ENCODE measurements at regions not wholly inside any gene's neighbourhood (a gene's known extent, or its start where the extent isn't known, plus 50 kb on each side); places are given as distances from the start of the nearest gene placed in this dataset.

GRCh38 chr22:35170716-35171697 is 86.3 kb upstream of the HMGXB4 start:
- H3K4me3 ChIP-seq (ENCODE audit: low read length), result no peak overlapping the region
- no peak for TF ChIP-seq CTCF (IDR thresholded peaks at IDR 0.05; ENCODE audit: insufficient read depth, low read depth, low read length, missing control alignments)
- peak; percentile 5 for DNase-seq (ENCODE audit: low read depth)

- TF ChIP-seq CTCF (IDR thresholded peaks at IDR 0.05; ENCODE audit: insufficient read depth, low read depth, low read length, missing control alignments), result no peak
- DNase-seq (ENCODE audit: low read depth), result no peak
- no peak overlapping the region for H3K4me3 ChIP-seq (ENCODE audit: low read length)
Observed at GRCh38 chr22:35172442-35172841, 84.9 kb upstream of the HMGXB4 start.

DNA sequence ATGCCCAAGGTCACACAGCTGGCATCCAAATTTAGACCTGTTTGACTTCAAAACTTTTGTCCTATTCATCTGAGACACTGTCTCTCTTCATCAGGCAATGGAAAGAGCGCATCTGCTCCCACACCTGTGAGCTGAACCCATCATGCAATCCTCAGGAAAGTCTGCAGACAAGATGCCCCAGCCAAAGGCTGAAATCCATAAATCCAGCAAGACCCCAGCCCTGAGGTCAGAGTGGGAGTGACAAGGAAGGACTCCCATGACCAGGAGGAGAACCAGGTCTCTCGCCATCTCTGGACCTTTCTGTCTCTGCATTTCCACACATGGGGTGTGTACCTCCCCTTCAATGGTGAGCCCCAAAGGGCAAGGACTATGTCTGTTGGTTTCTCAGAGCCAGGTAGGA is 83.6 kb upstream of the HMGXB4 start:
- DNase-seq (ENCODE audit: low read depth), result no peak
- TF ChIP-seq CTCF (IDR thresholded peaks at IDR 0.05; ENCODE audit: insufficient read depth, low read depth, low read length, missing control alignments), result no peak
- H3K4me3 ChIP-seq (ENCODE audit: low read length), result no peak overlapping the region

GRCh38 chr22:35174401-35175038 is 82.8 kb upstream of the HMGXB4 start:
- no peak for DNase-seq (ENCODE audit: low read depth)
- TF ChIP-seq CTCF (IDR thresholded peaks at IDR 0.05; ENCODE audit: insufficient read depth, low read depth, low read length, missing control alignments), result no peak
- no peak overlapping the region for H3K4me3 ChIP-seq (ENCODE audit: low read length)

- no peak for TF ChIP-seq CTCF (IDR thresholded peaks at IDR 0.05; ENCODE audit: insufficient read depth, low read depth, low read length, missing control alignments)
- no peak for DNase-seq (ENCODE audit: low read depth)
- H3K4me3 ChIP-seq (ENCODE audit: low read length), result no peak overlapping the region
Observed at GRCh38 chr22:35175392-35175791, 81.9 kb upstream of the HMGXB4 start.

- no peak for DNase-seq (ENCODE audit: low read depth)
- no peak for TF ChIP-seq CTCF (IDR thresholded peaks at IDR 0.05; ENCODE audit: insufficient read depth, low read depth, low read length, missing control alignments)
Observed at GRCh38 chr22:35177811-35178210, 79.5 kb upstream of the HMGXB4 start.

More at GRCh38 chr22:35177811-35178210, 79.5 kb upstream of the HMGXB4 start:
- no peak overlapping the region for H3K4me3 ChIP-seq (ENCODE audit: low read length)
